ENCODE measurements at regions not wholly inside any gene's neighbourhood (a gene's known extent, or its start where the extent isn't known, plus 50 kb on each side); places are given as distances from the start of the nearest gene placed in this dataset.

DNA sequence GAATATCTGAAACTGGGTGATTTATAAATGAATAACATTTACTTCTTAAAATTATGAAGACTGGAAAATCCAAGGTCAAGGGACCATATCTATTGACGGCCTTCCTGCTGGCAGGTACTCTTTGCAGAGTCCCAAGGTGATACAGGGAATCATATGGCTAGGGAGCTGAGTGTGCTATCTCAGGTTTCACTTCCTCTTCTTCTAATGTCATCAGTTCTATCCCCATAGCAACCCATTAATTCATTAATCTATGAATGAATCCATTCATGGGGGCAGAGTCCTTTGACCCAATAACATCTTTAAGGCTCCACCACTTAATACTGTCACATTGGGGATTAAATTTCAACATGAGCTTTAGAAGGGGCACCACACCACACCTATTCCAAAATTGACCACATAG, 772.0 kb downstream of the HACE1 start:
- dilution Hi-C loops (cut with MboI; ENCODE audit: extremely low pct_ligation_motif_present, low sequenced_read_pairs), result no loop called here
- ChIA-PET POLR2A (no interaction called here), CTCF (no interaction called here)
- no peak overlapping the region for H3K4me2 ChIP-seq (ENCODE audit: insufficient read depth, low read length)
- H2AFZ ChIP-seq (ENCODE audit: low read depth, low read length), result no peak overlapping the region
- H3K4me3 ChIP-seq (replicated peaks in 1 of 3; ENCODE audit: insufficient read depth in 1 of 3, low read depth in 1 of 3, low read length in 3 of 3), result no peak overlapping the region
- DNase-seq (ENCODE audit: low read depth, low spot score) (no peak), FAIRE-seq (no peak)
- BruUV-seq (replicated peaks), result no TSS peak
- H3K9me1 ChIP-seq (replicated peaks; ENCODE audit: control insufficient read depth, extremely low read depth, insufficient read depth, low read length), result no peaks in the 10 kb centered on the region
- no peak overlapping the region for H3K27ac ChIP-seq (ENCODE audit: insufficient read depth, low read depth, low read length)
- H3K27me3 ChIP-seq (ENCODE audit: control insufficient read depth in 2 of 2, insufficient read depth in 2 of 2, low read length in 2 of 2), result no peaks in the 10 kb centered on the region
- H3K79me2 ChIP-seq (ENCODE audit: control insufficient read depth, insufficient read depth, low read length), result no peaks in the 10 kb centered on the region
- TF ChIP-seq GATA2 (IDR thresholded peaks at IDR 0.05; ENCODE audit: insufficient read depth, insufficient read length, low read depth, low read length) (no peak), MAX (IDR thresholded peaks at IDR 0.05; ENCODE audit: insufficient read depth, insufficient read length) (no peak), POLR2AphosphoS5 (IDR thresholded peaks at IDR 0.05; ENCODE audit: insufficient read depth, low read depth, low read length) (no peak), JUN (IDR thresholded peaks at IDR 0.05; ENCODE audit: borderline replicate concordance, insufficient read depth, insufficient read length, low read depth) (no peak), FOS (IDR thresholded peaks at IDR 0.05; ENCODE audit: borderline replicate concordance, insufficient read depth, low read length) (no peak), POLR2A (IDR thresholded peaks at IDR 0.05; ENCODE audit: low read depth, low read length) (no peak), CTCF (IDR thresholded peaks at IDR 0.05; ENCODE audit: extremely low read depth in 1 of 2, insufficient read depth in 1 of 2, low read depth in 1 of 2, low read length in 2 of 2) (no peak), EZH2 (IDR thresholded peaks at IDR 0.05; ENCODE audit: borderline replicate concordance, low read depth, low read length, severe bottlenecking) (no peak), MYC (IDR thresholded peaks at IDR 0.05; ENCODE audit: low read depth, low read length) (no peak)
- intact Hi-C loops (cut with micrococcal nuclease), result no loop called here
- H3K36me3 ChIP-seq (ENCODE audit: control insufficient read depth in 2 of 2, extremely low read depth in 1 of 2, insufficient read depth in 2 of 2, low read length in 2 of 2), result no peaks in the 10 kb centered on the region
- H3K4me1 ChIP-seq (ENCODE audit: control insufficient read depth, extremely low read depth, insufficient read depth, low read length), result no peaks in the 10 kb centered on the region
- no peak overlapping the region for H3K9ac ChIP-seq (replicated peaks; ENCODE audit: extremely low read depth, insufficient read depth, low read length)
- no peaks in the 10 kb centered on the region for H4K20me1 ChIP-seq (replicated peaks; ENCODE audit: control insufficient read depth, extremely low read depth, insufficient read depth, low read length)
- H3K9me3 ChIP-seq (replicated peaks; ENCODE audit: control insufficient read depth, insufficient read depth, low read length), result no peaks in the 10 kb centered on the region

Measured in endothelial cell of umbilical vein (primary cell).